ENCODE measurements at regions not wholly inside any gene's neighbourhood (a gene's known extent, or its start where the extent isn't known, plus 50 kb on each side); places are given as distances from the start of the nearest gene placed in this dataset.

GRCh38 chr2:180143633-180144337, 136.7 kb upstream of the CWC22 start:
- no peak for TF ChIP-seq EP300 (IDR thresholded peaks at IDR 0.05)
- no peak for TF ChIP-seq CTCF (IDR thresholded peaks at IDR 0.05)
